Endodermal cell (in vitro differentiated cells): ENCODE measurements at regions not wholly inside any gene's neighbourhood (a gene's known extent, or its start where the extent isn't known, plus 50 kb on each side); places are given as distances from the start of the nearest gene placed in this dataset.

Source experiments
- DNase-seq: peaks from one replicate; pipeline ENCODE4 v3.0.0-alpha.2; 2017
- H3K27ac ChIP-seq: 2 replicates; pipeline ENCODE4 v1.5.1; 2013; ENCODE audit warnings: mild to moderate bottlenecking, low read depth, low read length, moderate library complexity
- H3K27me3 ChIP-seq: 2 replicates; pipeline ENCODE4 v1.6.1; 2013; ENCODE audit warnings: mild to moderate bottlenecking, low read length, moderate library complexity; ENCODE audit not compliant: insufficient read depth, control insufficient read depth, poor library complexity, severe bottlenecking
- H3K36me3 ChIP-seq: 2 replicates; pipeline ENCODE4 v1.7.0; 2013; ENCODE audit warnings: mild to moderate bottlenecking, low read length, moderate library complexity; ENCODE audit not compliant: control insufficient read depth, insufficient read depth
- H3K4me1 ChIP-seq: one replicate; pipeline ENCODE4 v1.7.0; 2013; ENCODE audit warnings: low read length; ENCODE audit not compliant: control insufficient read depth, insufficient read depth
- H3K4me3 ChIP-seq: 2 replicates; pipeline ENCODE4 v1.5.1; 2013; ENCODE audit warnings: mild to moderate bottlenecking, low read length, moderate library complexity
- H3K9ac ChIP-seq: 2 replicates; pipeline ENCODE4 v1.6.1; 2013; ENCODE audit warnings: mild to moderate bottlenecking, low read length, moderate library complexity; ENCODE audit not compliant: poor library complexity, severe bottlenecking; ENCODE audit errors: extremely low read depth
- H3K9me3 ChIP-seq: 2 replicates; pipeline ENCODE4 v1.6.1; 2013; ENCODE audit warnings: mild to moderate bottlenecking, low read length, moderate library complexity; ENCODE audit not compliant: control insufficient read depth
- H3K27ac Mint-ChIP-seq: 2 replicates; pipeline ENCODE4 v1.8.0; 2020; ENCODE audit warnings: mixed read lengths
- H3K27me3 Mint-ChIP-seq: 2 replicates; pipeline ENCODE4 v1.8.0; 2021; ENCODE audit warnings: mild to moderate bottlenecking, mixed read lengths; ENCODE audit not compliant: insufficient read depth
- H3K36me3 Mint-ChIP-seq: 2 replicates; pipeline ENCODE4 v1.8.0; 2020; ENCODE audit warnings: low read depth, mixed read lengths
- H3K4me1 Mint-ChIP-seq: 2 replicates; pipeline ENCODE4 v1.8.0; 2020; ENCODE audit warnings: mixed read lengths
- H3K4me3 Mint-ChIP-seq: 2 replicates; pipeline ENCODE4 v1.8.0; 2020; ENCODE audit warnings: mild to moderate bottlenecking, moderate library complexity, mixed read lengths
- H3K9me3 Mint-ChIP-seq: 2 replicates; pipeline ENCODE4 v1.8.0; 2020; ENCODE audit warnings: mild to moderate bottlenecking, mixed read lengths
- CTCF ChIP-seq: fragments of 200-600 bp; sonication (generic); conservative IDR thresholded peaks from 2 replicates; pipeline ENCODE4 v1.5.0; 2021; ENCODE audit warnings: antibody characterized with exemption, mild to moderate bottlenecking
- WGBS, 2 experiments: methylation state at CpG; one replicate each; pipeline versions ENCODE4 v1.1.5 to v1.1.7; 2013; ENCODE audit warnings: missing lambda C conversion rate in 2 of 2, mixed read lengths in 1 of 2; ENCODE audit not compliant: insufficient coverage in 1 of 2, insufficient read length in 1 of 2; 5-methylcytosine and 5-hydroxymethylcytosine counted together

- peaks cover 11% of the 10 kb centered on the region for H3K9me3 Mint-ChIP-seq
- DNase-seq: no peak
- H3K27ac Mint-ChIP-seq: no peak overlapping the region
- Histone ChIP-seq H3K4me1 (no peaks in the 10 kb centered on the region), H3K9me3 (no peaks in the 10 kb centered on the region), H3K9ac (no peak overlapping the region), H3K36me3 (no peaks in the 10 kb centered on the region), H3K27me3 (no peaks in the 10 kb centered on the region), H3K4me3 (no peak overlapping the region), H3K27ac (no peak overlapping the region)
- H3K4me3 Mint-ChIP-seq: no peak overlapping the region
- no peaks in the 10 kb centered on the region for H3K27me3 Mint-ChIP-seq
- TF ChIP-seq CTCF: no peak
- 86 to 91% methylated on average over 1 of the region's 1 CpG for WGBS, 2 experiments
- peaks cover 10% of the 10 kb centered on the region for H3K4me1 Mint-ChIP-seq
- no peaks in the 10 kb centered on the region for H3K36me3 Mint-ChIP-seq
Measured at GRCh38 chr2:194095359-194095758, 1561.7 kb upstream of the SLC39A10 start.

- Mint-ChIP-seq H3K4me3 (no peak overlapping the region), H3K27me3 (no peaks in the 10 kb centered on the region), H3K27ac (no peak overlapping the region), H3K4me1 (peaks cover 27% of the 10 kb centered on the region), H3K9me3 (peaks cover 16% of the 10 kb centered on the region), H3K36me3 (no peaks in the 10 kb centered on the region)
- TF ChIP-seq CTCF: no peak
- WGBS, 2 experiments: 93 to 97% methylated on average over 6 to 30 of the region's 32 CpGs
- Histone ChIP-seq H3K4me3 (no peak overlapping the region), H3K36me3 (no peaks in the 10 kb centered on the region), H3K4me1 (peaks cover 2% of the 10 kb centered on the region), H3K27ac (no peak overlapping the region), H3K27me3 (no peaks in the 10 kb centered on the region), H3K9me3 (no peaks in the 10 kb centered on the region), H3K9ac (no peak overlapping the region)
- no peak for DNase-seq
Measured at GRCh38 chr2:194090251-194090905, 1566.6 kb upstream of the SLC39A10 start.

GRCh38 chr2:194087089-194087958 lies 1569.7 kb upstream of the SLC39A10 start:
- Mint-ChIP-seq H3K27me3 (no peaks in the 10 kb centered on the region), H3K9me3 (peaks cover 7% of the 10 kb centered on the region), H3K36me3 (no peaks in the 10 kb centered on the region), H3K4me1 (peaks cover 19% of the 10 kb centered on the region), H3K27ac (no peak overlapping the region), H3K4me3 (no peak overlapping the region)
- H3K9ac ChIP-seq: no peak overlapping the region
- no peak overlapping the region for H3K4me3 ChIP-seq
- H3K9me3 ChIP-seq: peaks cover 11% of the 10 kb centered on the region
- DNase-seq: no peak
- 87 to 94% methylated on average over 2 of the region's 2 CpGs for WGBS, 2 experiments
- H3K4me1 ChIP-seq: peaks cover 2% of the 10 kb centered on the region
- no peak for TF ChIP-seq CTCF
- no peaks in the 10 kb centered on the region for H3K27me3 ChIP-seq
- H3K36me3 ChIP-seq: no peaks in the 10 kb centered on the region
- H3K27ac ChIP-seq: no peak overlapping the region
